ENCODE measurements at regions not wholly inside any gene's neighbourhood (a gene's known extent, or its start where the extent isn't known, plus 50 kb on each side); places are given as distances from the start of the nearest gene placed in this dataset.
A peak's percentile ranks its signal among the peaks of the same experiment; 100 is the strongest.
"Not testable (repeated sequence)": the region's sequence is repeated elsewhere in the genome, so short reads cannot be mapped to it uniquely, and the experiment has no call there.

GRCh38 chr9:80985595-80985994, 703.8 kb downstream of the TLE1 start:
- not testable (repeated sequence) for DNase-seq

DNA sequence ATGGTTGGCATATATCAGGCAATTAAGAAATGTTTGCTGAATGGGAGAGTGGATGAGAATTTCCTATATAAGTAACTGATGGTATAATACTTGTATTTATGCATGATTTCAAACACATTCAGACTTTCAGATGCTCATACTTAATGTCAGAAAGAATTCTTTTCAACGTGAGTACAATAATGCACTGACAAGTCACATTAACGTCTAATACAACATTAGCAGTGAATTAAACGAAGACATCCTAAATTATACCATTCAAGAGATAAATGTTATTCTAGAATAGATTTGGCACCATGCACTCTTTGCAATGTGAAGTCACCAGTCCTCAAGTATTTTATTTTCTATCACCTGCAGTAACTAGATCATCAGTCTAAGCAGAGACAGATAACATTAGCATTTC, 712.9 kb downstream of the TLE1 start:
- DNase-seq, result no peak

GRCh38 chr9:80970377-80970776, 719.0 kb downstream of the TLE1 start:
- DNase-seq, result not testable (repeated sequence)

GRCh38 chr9:80968611-80969010, 720.7 kb downstream of the TLE1 start:
- peak; percentile 93 for DNase-seq

DNA sequence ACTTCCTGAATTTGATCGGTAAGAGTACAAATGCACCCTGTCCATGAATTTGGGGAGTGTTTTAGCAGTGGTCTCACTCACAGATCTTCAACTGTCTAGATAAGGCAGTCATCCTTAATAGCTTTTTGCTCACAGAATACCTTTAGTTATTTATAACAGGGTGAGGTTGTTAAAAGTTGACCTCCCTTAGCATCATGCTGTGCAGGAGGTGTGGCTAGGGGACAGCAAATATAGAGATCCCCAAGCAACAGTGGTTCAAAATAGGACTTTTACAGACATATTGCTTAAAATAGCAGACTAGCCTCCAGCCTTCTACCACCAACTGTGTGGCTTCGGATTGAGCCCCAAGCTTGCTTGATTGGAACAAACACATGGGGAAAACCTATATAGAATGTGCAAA, 724.4 kb downstream of the TLE1 start:
- DNase-seq, result no peak

DNA sequence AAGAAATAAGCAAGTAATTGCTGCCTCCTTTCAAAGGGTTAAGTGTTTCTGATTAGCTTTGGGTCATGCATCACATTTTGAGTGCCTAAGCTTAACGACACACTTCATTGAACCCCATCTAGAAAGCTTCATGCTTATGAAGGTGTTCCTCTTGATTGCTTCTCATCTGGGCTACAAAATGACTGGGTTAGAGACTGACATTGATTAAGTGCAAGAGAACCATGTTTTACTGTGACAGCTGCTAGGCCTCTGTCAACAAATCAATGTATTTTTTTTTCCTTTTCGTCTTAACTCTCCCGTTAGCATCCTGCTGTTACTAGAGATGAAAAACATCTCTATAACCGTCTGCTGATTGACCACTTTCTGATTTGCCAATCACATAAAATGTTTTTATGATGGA, 725.0 kb downstream of the TLE1 start:
- no peak for DNase-seq

GRCh38 chr9:80957801-80958200, 731.5 kb downstream of the TLE1 start:
- DNase-seq, result peak; percentile 25

DNA sequence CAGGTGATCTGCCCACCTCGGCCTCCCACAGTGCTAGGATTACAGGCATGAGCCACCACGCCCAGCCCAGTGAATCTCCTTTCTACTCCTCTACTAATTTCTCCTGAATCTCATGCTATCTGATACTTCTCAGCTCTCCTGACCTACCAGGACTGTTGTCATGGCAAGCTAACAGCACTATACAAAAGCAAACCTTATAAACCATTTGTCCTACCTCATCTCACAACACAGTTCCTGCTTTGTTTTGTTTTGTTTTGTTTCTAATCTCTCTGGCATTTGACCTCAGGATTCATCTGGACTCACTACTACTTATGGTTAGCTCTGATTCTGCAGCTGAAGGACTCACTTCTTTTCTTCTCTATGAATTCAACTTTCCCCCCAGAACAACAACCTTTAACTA, 734.8 kb downstream of the TLE1 start:
- DNase-seq, result no peak

DNA sequence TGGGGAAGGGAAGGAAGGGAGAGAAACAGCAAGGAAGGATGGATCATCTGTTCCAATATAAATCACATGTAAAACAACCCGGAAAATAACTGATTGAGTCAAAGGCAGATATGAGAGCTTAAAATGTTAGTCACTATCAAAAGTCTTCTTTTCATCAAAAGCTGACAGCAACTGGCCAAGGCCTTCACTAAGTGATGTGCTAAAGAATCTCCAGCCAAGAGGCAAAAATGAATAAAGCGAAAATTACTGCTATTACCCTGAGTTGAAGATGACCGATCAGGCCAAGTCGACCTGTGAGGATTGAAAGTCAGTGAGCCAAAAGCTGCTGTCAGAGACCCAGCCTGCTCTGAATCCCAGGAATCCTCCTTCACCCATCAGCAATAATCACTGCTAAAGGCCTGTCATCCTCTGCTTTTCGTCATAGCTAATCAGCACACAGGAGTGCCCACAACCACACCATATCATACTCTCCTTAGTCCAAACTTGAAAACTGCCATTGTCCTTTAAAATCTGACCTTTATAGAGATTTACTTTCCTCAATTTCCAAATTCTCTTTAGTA, 736.9 kb downstream of the TLE1 start:
- DNase-seq, result no peak

DNA sequence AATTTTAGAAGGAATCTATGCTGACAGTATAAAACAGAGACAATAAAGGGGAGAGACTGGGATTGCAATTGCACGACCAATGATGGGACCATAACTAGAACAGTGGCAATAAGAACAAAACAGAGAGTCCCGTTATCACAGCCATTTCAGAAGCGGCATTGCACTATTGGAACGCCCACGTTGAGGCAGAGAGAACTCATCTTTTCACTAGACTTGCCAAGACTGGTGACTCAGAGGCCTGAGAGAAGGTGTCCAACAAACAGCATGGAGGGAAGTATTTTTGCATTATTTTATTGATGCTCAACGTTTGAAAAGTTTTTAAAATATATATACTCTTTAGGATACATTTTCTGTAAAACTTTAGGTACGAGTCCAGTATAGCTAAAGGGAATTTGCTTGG, 737.7 kb downstream of the TLE1 start:
- DNase-seq, result no peak

- DNase-seq, result no peak
Observed at GRCh38 chr9:80948876-80949275, 740.5 kb downstream of the TLE1 start.

DNA sequence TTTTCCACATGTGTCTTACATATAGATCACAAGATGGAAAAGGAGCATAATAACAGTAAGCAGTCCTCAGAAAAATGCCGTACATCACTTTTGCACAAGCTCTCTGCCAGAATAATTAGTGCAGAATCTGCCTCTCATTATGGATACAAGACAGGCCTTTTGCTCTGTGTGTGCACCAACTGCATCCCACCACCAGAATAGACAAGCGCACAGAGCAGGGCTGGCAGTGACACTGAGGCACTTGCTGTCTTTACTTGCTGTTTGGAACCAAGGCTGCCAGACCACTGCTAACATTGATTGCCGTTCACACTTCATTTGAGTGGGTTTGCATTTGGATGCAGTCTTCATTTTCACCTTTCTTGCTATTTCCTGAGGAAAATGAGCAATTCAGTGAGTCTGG, 741.3 kb downstream of the TLE1 start:
- no peak for DNase-seq

DNA sequence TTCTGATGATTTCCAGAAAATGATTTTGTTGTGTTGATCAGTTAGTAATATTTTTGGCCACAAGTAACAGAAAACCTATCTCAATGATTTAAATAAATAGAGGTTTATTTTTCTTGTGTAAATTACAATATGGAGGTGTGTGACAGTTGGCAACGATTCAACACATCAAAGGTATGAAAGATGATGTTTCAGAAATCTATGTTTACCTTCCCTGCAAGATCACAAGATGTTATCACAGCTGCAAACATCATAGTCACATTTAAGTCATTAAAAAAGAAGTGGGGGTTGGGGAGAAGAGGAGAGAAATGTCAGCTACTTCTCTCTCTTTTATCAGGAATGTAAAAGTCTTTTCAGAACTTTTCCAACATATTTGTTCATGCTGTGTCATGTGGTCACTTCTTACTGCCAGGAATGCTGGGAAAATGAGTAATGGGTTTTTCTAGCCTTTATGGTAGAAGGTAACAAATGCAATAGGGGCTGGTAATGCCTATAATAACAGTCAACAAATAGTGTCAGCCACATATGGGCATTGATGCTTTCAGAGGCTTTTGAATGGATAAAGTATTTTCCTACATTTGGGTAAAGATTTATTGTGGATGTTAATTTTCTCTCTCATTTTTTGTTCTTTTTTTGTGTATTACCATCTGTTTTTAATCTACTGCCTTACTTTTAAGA, 742.7 kb downstream of the TLE1 start:
- peak; percentile 25 for DNase-seq

GRCh38 chr9:80945436-80945835, 743.9 kb downstream of the TLE1 start:
- DNase-seq, result no peak

DNA sequence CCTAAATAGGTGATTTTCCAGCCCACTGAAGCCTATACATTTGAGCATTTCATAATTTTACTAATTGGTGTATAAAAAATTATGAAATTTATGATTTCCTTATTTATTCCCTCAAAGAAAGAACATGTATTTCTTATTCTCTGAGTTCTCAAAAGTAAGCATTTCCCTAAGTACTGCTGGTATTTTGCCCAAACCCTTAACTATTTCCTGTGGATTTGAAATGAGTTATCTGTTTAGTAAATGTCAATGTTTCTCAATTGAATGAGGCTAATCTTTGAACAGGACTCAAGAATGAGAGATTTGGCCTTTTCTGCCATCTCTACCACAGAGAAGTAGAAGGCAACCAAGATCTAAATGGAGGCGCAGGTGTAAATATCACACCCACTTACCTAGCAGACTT, 751.7 kb downstream of the TLE1 start:
- no peak for DNase-seq

- no peak for DNase-seq
Observed at GRCh38 chr9:80934095-80934494, 755.3 kb downstream of the TLE1 start.

- no peak for DNase-seq
Observed at GRCh38 chr9:80932947-80933780, 756.2 kb downstream of the TLE1 start.

- DNase-seq, result no peak
Observed at GRCh38 chr9:80932181-80932580, 757.2 kb downstream of the TLE1 start.

GRCh38 chr9:80931163-80931562, 758.2 kb downstream of the TLE1 start:
- DNase-seq, result no peak

- no peak for DNase-seq
Observed at GRCh38 chr9:80928697-80929096, 760.6 kb downstream of the TLE1 start.

- no peak for DNase-seq
Observed at GRCh38 chr9:80926611-80927010, 762.7 kb downstream of the TLE1 start.

DNA sequence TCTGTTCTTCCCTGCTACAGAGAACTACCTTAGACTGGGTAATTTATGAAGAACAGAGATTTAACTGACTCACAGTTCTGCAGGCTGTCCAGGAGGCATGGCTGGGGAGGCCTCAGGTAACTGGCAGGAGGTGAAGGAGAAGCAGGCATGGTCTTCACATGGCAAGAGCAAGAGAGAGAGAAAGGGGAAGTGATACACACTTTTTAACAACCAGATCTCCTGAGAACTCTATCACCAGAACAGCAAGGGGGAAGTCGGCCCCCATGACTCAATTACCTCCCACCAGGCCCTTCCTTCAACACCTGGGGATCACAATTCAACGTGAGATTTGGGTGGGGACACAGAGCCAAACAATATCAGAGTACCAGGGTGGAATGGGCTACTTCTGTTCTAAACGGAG, 766.8 kb downstream of the TLE1 start:
- DNase-seq, result no peak

DNA sequence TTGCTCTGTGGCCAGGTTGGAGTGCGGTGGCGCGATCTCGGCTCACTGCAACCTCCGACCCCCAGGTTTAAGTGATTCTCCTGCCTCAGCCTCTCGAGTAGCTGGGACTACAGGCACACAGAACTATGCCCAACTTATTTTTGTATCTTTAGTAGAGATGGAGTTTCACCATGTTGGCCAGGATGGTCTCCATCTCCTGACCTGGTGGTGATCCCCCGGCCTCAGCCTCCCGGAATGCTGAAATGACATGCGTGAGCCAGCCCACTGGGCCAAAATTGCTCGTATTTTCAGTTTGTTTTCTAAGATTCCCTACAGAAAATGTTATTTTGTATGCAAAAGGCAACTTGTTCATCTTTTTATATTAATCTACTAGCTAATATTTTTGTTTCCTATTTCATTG, 782.6 kb downstream of the TLE1 start:
- DNase-seq, result no peak

DNA sequence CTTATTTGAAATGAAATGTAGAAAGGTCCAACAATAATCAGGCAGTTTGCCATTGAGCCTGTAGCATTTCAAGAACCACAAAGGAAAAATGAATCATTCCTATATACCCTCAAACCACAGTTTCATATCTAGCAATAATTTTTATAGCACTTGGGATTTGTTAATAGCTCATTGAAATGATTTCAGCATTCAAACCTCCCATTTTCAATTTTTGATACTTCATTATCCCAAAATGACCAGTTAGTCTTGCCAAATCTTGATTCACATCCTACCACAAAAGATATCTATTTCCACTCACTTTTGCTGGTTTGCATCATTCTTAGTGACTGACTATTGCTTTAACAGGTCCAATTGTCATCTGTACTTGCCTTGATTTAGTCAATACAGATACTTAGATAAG, 790.1 kb downstream of the TLE1 start:
- DNase-seq, result peak; percentile 20

Data from fibroblast of skin of back (primary cell).